ENCODE measurements at regions not wholly inside any gene's neighbourhood (a gene's known extent, or its start where the extent isn't known, plus 50 kb on each side); places are given as distances from the start of the nearest gene placed in this dataset.

- no peaks in the 10 kb centered on the region for H3K9me3 ChIP-seq (ENCODE audit: control insufficient read depth in 4 of 4, low read length in 3 of 4)
- no peaks in the 10 kb centered on the region for H3K36me3 ChIP-seq (ENCODE audit: control insufficient read depth in 4 of 4, insufficient read depth in 3 of 4, low read depth in 1 of 4, low read length in 3 of 4)
- H3K4me1 ChIP-seq (ENCODE audit: control insufficient read depth in 4 of 4, insufficient read depth in 4 of 4, low read length in 3 of 4) = no peaks in the 10 kb centered on the region
- H3K27me3 ChIP-seq (ENCODE audit: control insufficient read depth in 4 of 4, insufficient read depth in 4 of 4, low read length in 3 of 4) = no peaks in the 10 kb centered on the region
- H3K27ac ChIP-seq (ENCODE audit: low read depth in 1 of 2, low read length in 2 of 2) = no peak overlapping the region
- TF ChIP-seq, protein P1, sequence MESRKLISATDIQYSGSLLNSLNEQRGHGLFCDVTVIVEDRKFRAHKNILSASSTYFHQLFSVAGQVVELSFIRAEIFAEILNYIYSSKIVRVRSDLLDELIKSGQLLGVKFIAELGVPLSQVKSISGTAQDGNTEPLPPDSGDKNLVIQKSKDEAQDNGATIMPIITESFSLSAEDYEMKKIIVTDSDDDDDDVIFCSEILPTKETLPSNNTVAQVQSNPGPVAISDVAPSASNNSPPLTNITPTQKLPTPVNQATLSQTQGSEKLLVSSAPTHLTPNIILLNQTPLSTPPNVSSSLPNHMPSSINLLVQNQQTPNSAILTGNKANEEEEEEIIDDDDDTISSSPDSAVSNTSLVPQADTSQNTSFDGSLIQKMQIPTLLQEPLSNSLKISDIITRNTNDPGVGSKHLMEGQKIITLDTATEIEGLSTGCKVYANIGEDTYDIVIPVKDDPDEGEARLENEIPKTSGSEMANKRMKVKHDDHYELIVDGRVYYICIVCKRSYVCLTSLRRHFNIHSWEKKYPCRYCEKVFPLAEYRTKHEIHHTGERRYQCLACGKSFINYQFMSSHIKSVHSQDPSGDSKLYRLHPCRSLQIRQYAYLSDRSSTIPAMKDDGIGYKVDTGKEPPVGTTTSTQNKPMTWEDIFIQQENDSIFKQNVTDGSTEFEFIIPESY (IDR thresholded peaks at IDR 0.05) = no peak
- TF ChIP-seq TAF1 (conservative IDR thresholded peaks at IDR 0.05) = no peak
- WGBS = 38% methylated on average over 2 of the region's 2 CpGs
- H3K4me3 ChIP-seq (ENCODE audit: low read depth in 1 of 3, low read length in 3 of 3) = no peak overlapping the region
- no peak overlapping the region for H3K9ac ChIP-seq (ENCODE audit: low read depth in 1 of 2, low read length in 2 of 2)
- DNase-seq (ENCODE audit: low spot score) = no peak
Measured at GRCh38 chr5:165028356-165028755, 1522.9 kb downstream of the MAT2B start.

GRCh38 chr5:165029099-165029870, 1523.9 kb downstream of the MAT2B start:
- no peak overlapping the region for H3K27ac ChIP-seq (ENCODE audit: low read depth in 1 of 2, low read length in 2 of 2)
- TF ChIP-seq TAF1 (conservative IDR thresholded peaks at IDR 0.05) (no peak), NR2F2 (IDR thresholded peaks at IDR 0.05) (no peak), FOXA1 (IDR thresholded peaks at IDR 0.05) (no peak), FOXA2 (IDR thresholded peaks at IDR 0.05) (no peak), SP1 (IDR thresholded peaks at IDR 0.05) (no peak), MAX (IDR thresholded peaks at IDR 0.05) (no peak), GABPA (IDR thresholded peaks at IDR 0.05 in 1 of 2, conservative IDR thresholded peaks at IDR 0.05 in 1 of 2) (no peak)
- H3K27me3 ChIP-seq (ENCODE audit: control insufficient read depth in 4 of 4, insufficient read depth in 4 of 4, low read length in 3 of 4) = no peaks in the 10 kb centered on the region
- DNase-seq (ENCODE audit: low spot score) = no peak
- H3K9me3 ChIP-seq (ENCODE audit: control insufficient read depth in 4 of 4, low read length in 3 of 4) = no peaks in the 10 kb centered on the region
- no peak overlapping the region for H3K9ac ChIP-seq (ENCODE audit: low read depth in 1 of 2, low read length in 2 of 2)
- H3K36me3 ChIP-seq (ENCODE audit: control insufficient read depth in 4 of 4, insufficient read depth in 3 of 4, low read depth in 1 of 4, low read length in 3 of 4) = no peaks in the 10 kb centered on the region
- 67% methylated on average over 3 of the region's 3 CpGs for WGBS
- no peaks in the 10 kb centered on the region for H3K4me1 ChIP-seq (ENCODE audit: control insufficient read depth in 4 of 4, insufficient read depth in 4 of 4, low read length in 3 of 4)
- no peak overlapping the region for H3K4me3 ChIP-seq (ENCODE audit: low read depth in 1 of 3, low read length in 3 of 3)

GRCh38 chr5:165030971-165031370, 1525.6 kb downstream of the MAT2B start:
- TF ChIP-seq, protein P2, sequence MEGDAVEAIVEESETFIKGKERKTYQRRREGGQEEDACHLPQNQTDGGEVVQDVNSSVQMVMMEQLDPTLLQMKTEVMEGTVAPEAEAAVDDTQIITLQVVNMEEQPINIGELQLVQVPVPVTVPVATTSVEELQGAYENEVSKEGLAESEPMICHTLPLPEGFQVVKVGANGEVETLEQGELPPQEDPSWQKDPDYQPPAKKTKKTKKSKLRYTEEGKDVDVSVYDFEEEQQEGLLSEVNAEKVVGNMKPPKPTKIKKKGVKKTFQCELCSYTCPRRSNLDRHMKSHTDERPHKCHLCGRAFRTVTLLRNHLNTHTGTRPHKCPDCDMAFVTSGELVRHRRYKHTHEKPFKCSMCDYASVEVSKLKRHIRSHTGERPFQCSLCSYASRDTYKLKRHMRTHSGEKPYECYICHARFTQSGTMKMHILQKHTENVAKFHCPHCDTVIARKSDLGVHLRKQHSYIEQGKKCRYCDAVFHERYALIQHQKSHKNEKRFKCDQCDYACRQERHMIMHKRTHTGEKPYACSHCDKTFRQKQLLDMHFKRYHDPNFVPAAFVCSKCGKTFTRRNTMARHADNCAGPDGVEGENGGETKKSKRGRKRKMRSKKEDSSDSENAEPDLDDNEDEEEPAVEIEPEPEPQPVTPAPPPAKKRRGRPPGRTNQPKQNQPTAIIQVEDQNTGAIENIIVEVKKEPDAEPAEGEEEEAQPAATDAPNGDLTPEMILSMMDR (IDR thresholded peaks at IDR 0.05; ENCODE audit: low read depth, low read length, missing input control) = no peak
- TF ChIP-seq FOXA2 (IDR thresholded peaks at IDR 0.05) (no peak), NR2F2 (IDR thresholded peaks at IDR 0.05) (no peak), MAX (IDR thresholded peaks at IDR 0.05) (no peak), HNF4G (IDR thresholded peaks at IDR 0.05) (no peak), TAF1 (conservative IDR thresholded peaks at IDR 0.05) (no peak), GABPA (IDR thresholded peaks at IDR 0.05 in 1 of 2, conservative IDR thresholded peaks at IDR 0.05 in 1 of 2) (no peak), RAD21 (IDR thresholded peaks at IDR 0.05) (no peak), HNF4A (conservative IDR thresholded peaks at IDR 0.05) (no peak), SP1 (IDR thresholded peaks at IDR 0.05) (no peak), ATF3 (IDR thresholded peaks at IDR 0.05) (no peak), JUND (IDR thresholded peaks at IDR 0.05) (no peak)
- Histone ChIP-seq H3K9me3 (ENCODE audit: control insufficient read depth in 4 of 4, low read length in 3 of 4) (no peaks in the 10 kb centered on the region), H3K36me3 (ENCODE audit: control insufficient read depth in 4 of 4, insufficient read depth in 3 of 4, low read depth in 1 of 4, low read length in 3 of 4) (no peaks in the 10 kb centered on the region), H3K27me3 (ENCODE audit: control insufficient read depth in 4 of 4, insufficient read depth in 4 of 4, low read length in 3 of 4) (peaks cover 0 to 3% (median 0%) of the 10 kb centered on the region in 4 donors), H3K9ac (ENCODE audit: low read depth in 1 of 2, low read length in 2 of 2) (no peak overlapping the region), H3K4me3 (ENCODE audit: low read depth in 1 of 3, low read length in 3 of 3) (no peak overlapping the region), H3K4me1 (ENCODE audit: control insufficient read depth in 4 of 4, insufficient read depth in 4 of 4, low read length in 3 of 4) (no peaks in the 10 kb centered on the region), H3K27ac (ENCODE audit: low read depth in 1 of 2, low read length in 2 of 2) (no peak overlapping the region)
- DNase-seq (ENCODE audit: low spot score) = no peak
- 62% methylated on average over 1 of the region's 1 CpG for WGBS

Measured in liver (tissue), 8 donors.